ENCODE measurements at regions not wholly inside any gene's neighbourhood (a gene's known extent, or its start where the extent isn't known, plus 50 kb on each side); places are given as distances from the start of the nearest gene placed in this dataset.

DNA sequence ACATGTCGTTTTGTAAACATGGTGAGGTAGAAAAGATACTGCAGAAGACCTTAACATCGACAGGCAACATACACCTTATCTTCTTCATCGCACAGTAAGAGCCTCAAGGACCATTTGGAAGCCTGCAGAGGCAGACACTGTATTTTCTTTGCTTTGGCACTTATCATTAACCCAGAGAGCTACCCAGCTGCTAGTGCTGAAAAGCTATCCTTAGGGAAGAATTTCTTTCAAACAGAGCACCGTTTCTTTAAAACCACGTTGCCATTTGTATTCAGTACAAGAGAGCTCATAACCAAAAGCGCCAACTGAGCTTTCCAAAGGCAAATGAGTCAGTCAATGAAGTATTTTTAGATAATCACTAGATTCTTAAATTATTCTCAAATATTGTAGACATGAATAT is 306.6 kb downstream of the EPM2A start:
- Mint-ChIP-seq H3K27me3 (ENCODE audit: insufficient read depth) (peaks cover 2% of the 10 kb centered on the region; the same call in 1 of the 2 replicates), H3K4me1 (ENCODE audit: low read depth) (no peaks in the 10 kb centered on the region), H3K27ac (no peak overlapping the region), H3K36me3 (ENCODE audit: low read depth) (no peaks in the 10 kb centered on the region), H3K9me3 (no peaks in the 10 kb centered on the region), H3K4me3 (no peak overlapping the region)
- TF ChIP-seq, protein P1, sequence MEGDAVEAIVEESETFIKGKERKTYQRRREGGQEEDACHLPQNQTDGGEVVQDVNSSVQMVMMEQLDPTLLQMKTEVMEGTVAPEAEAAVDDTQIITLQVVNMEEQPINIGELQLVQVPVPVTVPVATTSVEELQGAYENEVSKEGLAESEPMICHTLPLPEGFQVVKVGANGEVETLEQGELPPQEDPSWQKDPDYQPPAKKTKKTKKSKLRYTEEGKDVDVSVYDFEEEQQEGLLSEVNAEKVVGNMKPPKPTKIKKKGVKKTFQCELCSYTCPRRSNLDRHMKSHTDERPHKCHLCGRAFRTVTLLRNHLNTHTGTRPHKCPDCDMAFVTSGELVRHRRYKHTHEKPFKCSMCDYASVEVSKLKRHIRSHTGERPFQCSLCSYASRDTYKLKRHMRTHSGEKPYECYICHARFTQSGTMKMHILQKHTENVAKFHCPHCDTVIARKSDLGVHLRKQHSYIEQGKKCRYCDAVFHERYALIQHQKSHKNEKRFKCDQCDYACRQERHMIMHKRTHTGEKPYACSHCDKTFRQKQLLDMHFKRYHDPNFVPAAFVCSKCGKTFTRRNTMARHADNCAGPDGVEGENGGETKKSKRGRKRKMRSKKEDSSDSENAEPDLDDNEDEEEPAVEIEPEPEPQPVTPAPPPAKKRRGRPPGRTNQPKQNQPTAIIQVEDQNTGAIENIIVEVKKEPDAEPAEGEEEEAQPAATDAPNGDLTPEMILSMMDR (IDR thresholded peaks at IDR 0.05) = no peak
- no peak for DNase-seq

DNA sequence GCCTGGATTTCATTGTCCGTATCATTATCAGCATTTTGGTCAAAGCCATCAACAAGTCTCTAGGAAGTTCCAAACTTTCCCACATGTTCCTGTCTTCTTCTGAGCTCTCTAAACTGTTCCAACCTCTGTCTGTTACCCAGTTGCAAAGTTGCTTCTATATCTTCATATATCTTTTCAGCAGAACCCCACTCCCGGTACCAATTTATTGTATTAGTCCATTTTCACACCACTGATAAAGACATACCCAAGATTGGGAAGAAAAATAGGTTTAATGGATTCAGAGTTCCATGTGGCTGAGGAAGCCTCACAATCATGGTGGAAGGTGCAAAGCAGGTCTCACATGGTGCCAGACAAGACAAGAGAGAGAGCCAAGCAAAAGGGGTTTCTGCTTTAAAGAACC is 293.2 kb downstream of the EPM2A start:
- Mint-ChIP-seq H3K9me3 (peaks cover 53% of the 10 kb centered on the region), H3K27me3 (ENCODE audit: insufficient read depth) (no peaks in the 10 kb centered on the region; the same call in 1 of the 2 replicates)

DNA sequence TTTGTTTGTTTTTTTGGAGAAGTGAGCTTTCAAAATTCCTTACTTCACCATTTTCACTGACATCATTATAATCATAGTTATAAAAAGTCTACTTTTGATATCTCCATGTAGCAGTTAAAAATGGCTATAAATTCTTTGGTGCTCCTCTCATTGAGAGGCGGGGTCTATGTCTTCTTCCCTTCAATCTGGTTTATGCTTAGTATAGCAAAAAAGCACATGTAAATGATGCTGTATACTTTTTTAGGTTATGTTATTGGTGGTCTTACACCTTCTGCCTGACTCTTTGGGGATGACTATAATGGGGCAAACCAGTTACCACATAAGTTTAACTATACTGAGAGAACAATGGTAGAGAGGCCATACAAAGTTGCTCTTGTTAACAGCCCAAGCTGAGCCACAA is 289.6 kb downstream of the EPM2A start:
- peaks cover 4% of the 10 kb centered on the region for H3K36me3 Mint-ChIP-seq (ENCODE audit: low read depth)

More for the DNA sequence above, 293.2 kb downstream of the EPM2A start:
- peaks cover 4% of the 10 kb centered on the region for H3K36me3 Mint-ChIP-seq (ENCODE audit: low read depth)
- no peaks in the 10 kb centered on the region for H3K4me1 Mint-ChIP-seq (ENCODE audit: low read depth)
- no peak for DNase-seq
- H3K27ac Mint-ChIP-seq = no peak overlapping the region
- TF ChIP-seq, protein P1 (IDR thresholded peaks at IDR 0.05) = no peak
- no peak overlapping the region for H3K4me3 Mint-ChIP-seq

DNA sequence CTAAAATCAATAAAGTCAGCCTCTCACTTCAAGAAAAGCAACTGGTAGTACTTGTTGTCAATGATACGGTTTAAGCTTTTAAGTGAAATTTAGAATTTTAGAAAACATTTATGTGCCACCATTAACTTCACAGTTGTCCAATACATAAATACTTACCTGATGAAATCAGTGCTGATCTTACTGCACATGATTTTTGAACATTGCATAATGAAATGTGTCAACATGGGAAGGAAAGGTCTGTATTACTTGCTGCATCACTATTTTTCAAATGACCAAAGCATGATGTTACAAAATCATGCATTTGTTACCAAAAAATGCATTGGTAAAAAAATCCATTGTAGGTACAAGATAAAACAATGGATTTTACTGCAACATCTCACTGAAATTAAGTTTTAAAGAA is 284.3 kb downstream of the EPM2A start:
- H3K27ac Mint-ChIP-seq = no peak overlapping the region
- no peaks in the 10 kb centered on the region for H3K4me1 Mint-ChIP-seq (ENCODE audit: low read depth)

More for the DNA sequence above, 289.6 kb downstream of the EPM2A start:
- Mint-ChIP-seq H3K4me3 (no peak overlapping the region), H3K27ac (no peak overlapping the region), H3K4me1 (ENCODE audit: low read depth) (no peaks in the 10 kb centered on the region), H3K9me3 (peaks cover 53% of the 10 kb centered on the region), H3K27me3 (ENCODE audit: insufficient read depth) (no peaks in the 10 kb centered on the region; the same call in 1 of the 2 replicates)
- DNase-seq = no peak
- TF ChIP-seq, protein P1 (IDR thresholded peaks at IDR 0.05) = no peak

DNA sequence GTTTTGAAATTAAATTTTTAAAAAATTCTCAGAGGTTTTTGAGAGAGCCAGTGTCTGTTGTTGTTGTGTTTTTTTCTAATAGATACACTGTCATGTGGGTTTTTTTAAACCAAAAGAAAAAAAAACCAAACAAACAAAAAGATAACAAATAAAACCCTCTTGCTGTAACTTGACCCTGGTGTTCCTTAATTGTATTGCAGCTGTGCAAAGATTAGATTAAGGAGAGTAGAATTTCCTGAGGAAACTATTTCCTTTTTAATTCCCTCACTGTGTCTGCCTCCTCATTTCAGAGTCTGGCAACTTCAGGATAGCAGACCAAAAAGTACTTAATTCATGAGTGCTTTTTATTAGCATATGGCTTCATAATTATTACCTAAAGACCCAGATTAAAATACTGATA is 281.9 kb downstream of the EPM2A start:
- no peaks in the 10 kb centered on the region; the same call in 1 of the 2 replicates for H3K27me3 Mint-ChIP-seq (ENCODE audit: insufficient read depth)
- H3K4me1 Mint-ChIP-seq (ENCODE audit: low read depth) = no peaks in the 10 kb centered on the region
- H3K9me3 Mint-ChIP-seq = no peaks in the 10 kb centered on the region; the same call in 1 of the 2 replicates
- no peak overlapping the region for H3K4me3 Mint-ChIP-seq
- no peaks in the 10 kb centered on the region for H3K36me3 Mint-ChIP-seq (ENCODE audit: low read depth)
- TF ChIP-seq, protein P1 (IDR thresholded peaks at IDR 0.05) = peak; percentile 44
- H3K27ac Mint-ChIP-seq = no peak overlapping the region
- no peak for DNase-seq

More for the DNA sequence above, 284.3 kb downstream of the EPM2A start:
- peaks cover 7% of the 10 kb centered on the region for H3K9me3 Mint-ChIP-seq
- TF ChIP-seq, protein P1 (IDR thresholded peaks at IDR 0.05) = no peak
- DNase-seq = no peak
- H3K36me3 Mint-ChIP-seq (ENCODE audit: low read depth) = no peaks in the 10 kb centered on the region; the same call in none of the 2 replicates
- no peak overlapping the region for H3K4me3 Mint-ChIP-seq
- no peaks in the 10 kb centered on the region; the same call in 1 of the 2 replicates for H3K27me3 Mint-ChIP-seq (ENCODE audit: insufficient read depth)

Measured in HFFc6 (cell line).